NCI-H2107 treated with DMSO at 0.1 percent for 48 hours (cell line): ENCODE measurements at regions not wholly inside any gene's neighbourhood (a gene's known extent, or its start where the extent isn't known, plus 50 kb on each side); places are given as distances from the start of the nearest gene placed in this dataset.
"Not testable (repeated sequence)": the region's sequence is repeated elsewhere in the genome, so short reads cannot be mapped to it uniquely, and the experiment has no call there.

Source experiments
- DNase-seq: peaks from one replicate; lab custom pipeline; 2025; ENCODE audit not compliant: unreplicated experiment; lab: John Stamatoyannopoulos, UW

GRCh38 chr21:20802201-20802600 is 196.0 kb upstream of the NCAM2 start:
- DNase-seq = no peak

GRCh38 chr21:20802631-20803260 is 195.5 kb upstream of the NCAM2 start:
- DNase-seq = no peak

- no peak for DNase-seq
Measured at GRCh38 chr21:20811702-20812101, 186.5 kb upstream of the NCAM2 start.

GRCh38 chr21:20814090-20814489 is 184.1 kb upstream of the NCAM2 start:
- DNase-seq = no peak

GRCh38 chr21:20822666-20823065 is 175.5 kb upstream of the NCAM2 start:
- no peak for DNase-seq

GRCh38 chr21:20852866-20853265 is 145.3 kb upstream of the NCAM2 start:
- no peak for DNase-seq

GRCh38 chr21:20856926-20857325 is 141.3 kb upstream of the NCAM2 start:
- DNase-seq = no peak

GRCh38 chr21:20874202-20874601 is 124.0 kb upstream of the NCAM2 start:
- DNase-seq = no peak

- DNase-seq = no peak
Measured at GRCh38 chr21:20875742-20876141, 122.5 kb upstream of the NCAM2 start.

GRCh38 chr21:20877976-20878375 is 120.2 kb upstream of the NCAM2 start:
- DNase-seq = no peak

GRCh38 chr21:20882462-20883407 is 115.5 kb upstream of the NCAM2 start:
- DNase-seq = peak; percentile 19

GRCh38 chr21:20883408-20883800 is 114.8 kb upstream of the NCAM2 start:
- no peak for DNase-seq

- DNase-seq = no peak
Measured at GRCh38 chr21:20902511-20902910, 95.7 kb upstream of the NCAM2 start.

- no peak for DNase-seq
Measured at GRCh38 chr21:20902998-20903397, 95.2 kb upstream of the NCAM2 start.

- not testable (repeated sequence) for DNase-seq
Measured at GRCh38 chr21:20927555-20927954, 70.7 kb upstream of the NCAM2 start.

GRCh38 chr21:20942523-20942922 is 55.7 kb upstream of the NCAM2 start:
- DNase-seq = no peak

- no peak for DNase-seq
Measured at GRCh38 chr21:20943561-20943997, 54.6 kb upstream of the NCAM2 start.

GRCh38 chr21:20944139-20944538 is 54.1 kb upstream of the NCAM2 start:
- no peak for DNase-seq

GRCh38 chr21:20946701-20947100 is 51.5 kb upstream of the NCAM2 start:
- DNase-seq = no peak
